Fibroblast of lung (primary cell): ENCODE measurements at regions not wholly inside any gene's neighbourhood (a gene's known extent, or its start where the extent isn't known, plus 50 kb on each side); places are given as distances from the start of the nearest gene placed in this dataset.

Experiments
- EZH2 ChIP-seq: IDR thresholded peaks from 2 replicates; pipeline ENCODE4 v1.5.1; 2012; ENCODE audit warnings: low read length, control low read depth, mild to moderate bottlenecking; ENCODE audit errors: missing control alignments
- TF ChIP-seq, protein P1 (sequence below), 2 donors: IDR thresholded peaks in 1 of 2; conservative IDR thresholded peaks in 1 of 2; 1 replicate in 1 of 2; 2 replicates in 1 of 2; pipeline ENCODE4 v1.5.1; 2011 to 2012; ENCODE audit warnings: low read length in 2 of 2, control low read depth in 1 of 2, inconsistent platforms in 1 of 2, low read depth in 1 of 2, mild to moderate bottlenecking in 1 of 2

DNA sequence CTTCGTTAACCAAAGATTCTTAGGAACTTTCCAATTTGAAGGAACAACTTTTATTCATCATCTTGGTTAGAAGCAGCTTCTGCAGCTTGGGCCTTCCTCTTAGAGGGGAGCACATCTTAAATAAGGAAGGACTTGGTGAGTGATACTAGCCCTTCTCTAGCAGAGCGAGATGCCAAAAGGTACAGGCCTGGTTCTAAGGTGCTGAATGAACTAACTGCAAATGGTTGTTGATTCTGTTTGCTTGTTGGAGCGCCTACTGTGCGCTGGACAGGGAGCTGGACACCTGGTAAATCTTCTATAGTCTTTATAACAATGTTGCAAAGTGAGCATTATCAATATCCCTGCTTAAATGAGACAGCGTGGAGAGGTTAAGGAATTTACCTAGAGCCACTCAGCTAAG lies 127.1 kb downstream of the MYCN start:
- TF ChIP-seq, protein P1, sequence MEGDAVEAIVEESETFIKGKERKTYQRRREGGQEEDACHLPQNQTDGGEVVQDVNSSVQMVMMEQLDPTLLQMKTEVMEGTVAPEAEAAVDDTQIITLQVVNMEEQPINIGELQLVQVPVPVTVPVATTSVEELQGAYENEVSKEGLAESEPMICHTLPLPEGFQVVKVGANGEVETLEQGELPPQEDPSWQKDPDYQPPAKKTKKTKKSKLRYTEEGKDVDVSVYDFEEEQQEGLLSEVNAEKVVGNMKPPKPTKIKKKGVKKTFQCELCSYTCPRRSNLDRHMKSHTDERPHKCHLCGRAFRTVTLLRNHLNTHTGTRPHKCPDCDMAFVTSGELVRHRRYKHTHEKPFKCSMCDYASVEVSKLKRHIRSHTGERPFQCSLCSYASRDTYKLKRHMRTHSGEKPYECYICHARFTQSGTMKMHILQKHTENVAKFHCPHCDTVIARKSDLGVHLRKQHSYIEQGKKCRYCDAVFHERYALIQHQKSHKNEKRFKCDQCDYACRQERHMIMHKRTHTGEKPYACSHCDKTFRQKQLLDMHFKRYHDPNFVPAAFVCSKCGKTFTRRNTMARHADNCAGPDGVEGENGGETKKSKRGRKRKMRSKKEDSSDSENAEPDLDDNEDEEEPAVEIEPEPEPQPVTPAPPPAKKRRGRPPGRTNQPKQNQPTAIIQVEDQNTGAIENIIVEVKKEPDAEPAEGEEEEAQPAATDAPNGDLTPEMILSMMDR (conservative IDR thresholded peaks at IDR 0.05 in 1 of 2, IDR thresholded peaks at IDR 0.05 in 1 of 2; ENCODE audit: low read depth in 1 of 2, low read length in 2 of 2): no peak
- TF ChIP-seq EZH2: no peak
